CD14-positive monocyte (primary cell): ENCODE measurements at regions not wholly inside any gene's neighbourhood (a gene's known extent, or its start where the extent isn't known, plus 50 kb on each side); places are given as distances from the start of the nearest gene placed in this dataset.
"Not testable (repeated sequence)": the region's sequence is repeated elsewhere in the genome, so short reads cannot be mapped to it uniquely, and the experiment has no call there.

ENCODE experiments used
- DNase-seq, 3 donors: peaks; one replicate each; pipeline ENCODE4 v3.0.0-alpha.2; 2011 to 2022
- H2AFZ ChIP-seq: 2 replicates; pipeline ENCODE4 v1.6.0; 2012; ENCODE audit warnings: mild to moderate bottlenecking, low read depth, low read length, inconsistent platforms; ENCODE audit not compliant: insufficient read depth, poor library complexity, severe bottlenecking
- H3K27ac ChIP-seq, 2 donors: 1 replicate in 1 of 2; 2 replicates in 1 of 2; pipeline ENCODE4 v1.5.1; 2012 to 2013; ENCODE audit warnings: low read length in 2 of 2, control low read depth in 1 of 2, inconsistent platforms in 1 of 2, low read depth in 1 of 2, mild to moderate bottlenecking in 1 of 2
- H3K27me3 ChIP-seq, 2 donors: one replicate each; pipeline versions ENCODE4 v1.6.0 to v1.6.1; 2011 to 2013; ENCODE audit warnings: low read length in 2 of 2; ENCODE audit not compliant: control insufficient read depth in 2 of 2, insufficient read depth in 2 of 2
- H3K36me3 ChIP-seq, 2 donors: replicated peaks in 1 of 2; 1 replicate in 1 of 2; 2 replicates in 1 of 2; pipeline versions ENCODE4 v1.5.1 to v1.6.1; 2012 to 2013; ENCODE audit warnings: low read length in 2 of 2, control low read depth in 1 of 2, inconsistent platforms in 1 of 2, mild to moderate bottlenecking in 1 of 2; ENCODE audit not compliant: insufficient read depth in 2 of 2, control insufficient read depth in 1 of 2
- H3K4me1 ChIP-seq, 2 donors: 1 replicate in 1 of 2; 2 replicates in 1 of 2; pipeline versions ENCODE4 v1.5.1 to v1.6.1; 2012 to 2013; ENCODE audit warnings: low read length in 2 of 2, control low read depth in 1 of 2, inconsistent platforms in 1 of 2, mild to moderate bottlenecking in 1 of 2, moderate library complexity in 1 of 2; ENCODE audit not compliant: insufficient read depth in 2 of 2, control insufficient read depth in 1 of 2
- H3K4me2 ChIP-seq: replicated peaks from 2 replicates; pipeline ENCODE3; 2012; ENCODE audit warnings: low read length, moderate library complexity, mild to moderate bottlenecking; ENCODE audit not compliant: poor library complexity, severe bottlenecking; ENCODE audit errors: extremely low read depth
- H3K4me3 ChIP-seq, 3 experiments: fragments of 200-600 bp in 1 of 3; sonication (generic) in 1 of 3; replicated peaks in 1 of 3; 1 replicate in 2 of 3; 2 replicates in 1 of 3; pipeline ENCODE4 v1.5.1; 2011 to 2013; ENCODE audit warnings: low read length in 3 of 3, mild to moderate bottlenecking in 3 of 3, control low read depth in 2 of 3, low read depth in 2 of 3, inconsistent platforms in 1 of 3, moderate library complexity in 1 of 3
- H3K79me2 ChIP-seq: 2 replicates; pipeline ENCODE4 v1.6.0; 2012; ENCODE audit warnings: mild to moderate bottlenecking, control low read depth, inconsistent platforms, low read length, moderate library complexity; ENCODE audit not compliant: insufficient read depth
- H3K9ac ChIP-seq: 2 replicates; pipeline ENCODE4 v1.6.0; 2017; ENCODE audit warnings: low read length, mild to moderate bottlenecking; ENCODE audit not compliant: insufficient read depth, poor library complexity, severe bottlenecking
- H3K9me3 ChIP-seq, 2 donors: replicated peaks in 1 of 2; 1 replicate in 1 of 2; 2 replicates in 1 of 2; pipeline versions ENCODE4 v1.5.1 to v1.6.1; 2012 to 2013; ENCODE audit warnings: low read length in 2 of 2, control low read depth in 1 of 2; ENCODE audit not compliant: control insufficient read depth in 1 of 2, insufficient read depth in 1 of 2
- H4K20me1 ChIP-seq: 2 replicates; pipeline ENCODE4 v1.6.0; 2012; ENCODE audit warnings: mild to moderate bottlenecking, low read length, control low read depth, moderate library complexity; ENCODE audit not compliant: insufficient read depth
- H3K27ac Mint-ChIP-seq, 7 donors: one replicate each; pipeline ENCODE4 v1.8.0; 2020; ENCODE audit warnings: mild to moderate bottlenecking in 7 of 7, mixed read lengths in 7 of 7, moderate library complexity in 6 of 7, inconsistent platforms in 2 of 7
- H3K27me3 Mint-ChIP-seq, 3 donors: one replicate each; pipeline ENCODE4 v1.8.0; 2021 to 2022; ENCODE audit warnings: low read depth in 3 of 3, mild to moderate bottlenecking in 3 of 3, mixed read lengths in 3 of 3, moderate library complexity in 3 of 3, inconsistent platforms in 1 of 3
- H3K36me3 Mint-ChIP-seq, 2 donors: one replicate each; pipeline ENCODE4 v1.8.0; 2020; ENCODE audit warnings: mixed read lengths in 2 of 2, inconsistent platforms in 1 of 2, mild to moderate bottlenecking in 1 of 2
- H3K4me1 Mint-ChIP-seq: one replicate; pipeline ENCODE4 v1.8.0; 2020; ENCODE audit warnings: mild to moderate bottlenecking, mixed read lengths
- H3K4me3 Mint-ChIP-seq, 2 donors: one replicate each; pipeline ENCODE4 v1.8.0; 2020; ENCODE audit warnings: mild to moderate bottlenecking in 2 of 2, mixed read lengths in 2 of 2, moderate library complexity in 1 of 2
- H3K9me3 Mint-ChIP-seq, 7 donors: one replicate each; pipeline ENCODE4 v1.8.0; 2020 to 2022; ENCODE audit warnings: mixed read lengths in 7 of 7, mild to moderate bottlenecking in 6 of 7, moderate library complexity in 6 of 7, inconsistent platforms in 2 of 7
- WGBS: methylation state at CpG from one replicate; pipeline ENCODE4 v1.1.5; 2013; ENCODE audit warnings: missing lambda C conversion rate; ENCODE audit not compliant: insufficient coverage; 5-methylcytosine and 5-hydroxymethylcytosine counted together
- intact Hi-C, 2 donors: fragments of 100-400 bp; cut with micrococcal nuclease; formaldehyde crosslinking; loops; one replicate each; pipeline versions ENCODE4 v1.15.0 to v1.15.1; 2023
- TF ChIP-seq, protein P1 (sequence below): fragments of 200-600 bp; IDR thresholded peaks from one replicate; pipeline ENCODE4 v1.8.0; 2022; ENCODE audit warnings: antibody characterized with exemption, mild to moderate bottlenecking

DNA sequence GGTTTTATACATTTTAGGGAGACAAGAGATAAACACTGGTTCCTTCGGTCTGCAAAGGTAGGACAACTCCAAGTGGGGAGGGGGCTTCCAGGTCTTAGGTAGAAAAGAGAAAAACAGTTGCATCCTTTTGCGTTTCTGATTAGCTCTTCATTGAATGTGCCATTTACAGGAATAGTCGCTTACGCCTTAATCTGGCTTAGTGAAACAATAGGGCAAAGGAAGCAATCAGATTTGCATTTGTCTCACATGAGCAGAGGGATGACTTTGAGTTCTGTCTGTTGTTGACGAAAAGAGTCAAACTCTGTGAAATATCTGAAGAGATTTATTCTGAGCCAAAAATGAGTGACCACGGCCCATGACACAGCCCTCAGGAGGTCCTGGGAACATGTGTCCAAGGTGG, 166.0 kb upstream of the ATP10A start:
- H3K27me3 Mint-ChIP-seq, result peaks cover 0 to 5% (median 2%) of the 10 kb centered on the region in 3 donors
- Histone ChIP-seq H3K9ac (no peak overlapping the region), H4K20me1 (no peaks in the 10 kb centered on the region), H3K36me3 (no peaks in the 10 kb centered on the region), H3K4me1 (no peaks in the 10 kb centered on the region), H2AFZ (no peak overlapping the region), H3K4me3 (no peak overlapping the region), H3K4me2 (no peak overlapping the region), H3K27ac (no peak overlapping the region), H3K27me3 (no peaks in the 10 kb centered on the region), H3K9me3 (no peaks in the 10 kb centered on the region), H3K79me2 (no peaks in the 10 kb centered on the region)
- no peaks in the 10 kb centered on the region for H3K36me3 Mint-ChIP-seq
- peaks cover 0 to 10% (median 1%) of the 10 kb centered on the region in 7 donors for H3K9me3 Mint-ChIP-seq
- no peak for DNase-seq
- no peaks in the 10 kb centered on the region for H3K4me1 Mint-ChIP-seq
- intact Hi-C loops, result no loop called here
- TF ChIP-seq, protein P1, sequence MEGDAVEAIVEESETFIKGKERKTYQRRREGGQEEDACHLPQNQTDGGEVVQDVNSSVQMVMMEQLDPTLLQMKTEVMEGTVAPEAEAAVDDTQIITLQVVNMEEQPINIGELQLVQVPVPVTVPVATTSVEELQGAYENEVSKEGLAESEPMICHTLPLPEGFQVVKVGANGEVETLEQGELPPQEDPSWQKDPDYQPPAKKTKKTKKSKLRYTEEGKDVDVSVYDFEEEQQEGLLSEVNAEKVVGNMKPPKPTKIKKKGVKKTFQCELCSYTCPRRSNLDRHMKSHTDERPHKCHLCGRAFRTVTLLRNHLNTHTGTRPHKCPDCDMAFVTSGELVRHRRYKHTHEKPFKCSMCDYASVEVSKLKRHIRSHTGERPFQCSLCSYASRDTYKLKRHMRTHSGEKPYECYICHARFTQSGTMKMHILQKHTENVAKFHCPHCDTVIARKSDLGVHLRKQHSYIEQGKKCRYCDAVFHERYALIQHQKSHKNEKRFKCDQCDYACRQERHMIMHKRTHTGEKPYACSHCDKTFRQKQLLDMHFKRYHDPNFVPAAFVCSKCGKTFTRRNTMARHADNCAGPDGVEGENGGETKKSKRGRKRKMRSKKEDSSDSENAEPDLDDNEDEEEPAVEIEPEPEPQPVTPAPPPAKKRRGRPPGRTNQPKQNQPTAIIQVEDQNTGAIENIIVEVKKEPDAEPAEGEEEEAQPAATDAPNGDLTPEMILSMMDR, result no peak
- no peak overlapping the region for H3K27ac Mint-ChIP-seq
- no peak overlapping the region for H3K4me3 Mint-ChIP-seq
- 96% methylated on average over 5 of the region's 6 CpGs for WGBS

DNA sequence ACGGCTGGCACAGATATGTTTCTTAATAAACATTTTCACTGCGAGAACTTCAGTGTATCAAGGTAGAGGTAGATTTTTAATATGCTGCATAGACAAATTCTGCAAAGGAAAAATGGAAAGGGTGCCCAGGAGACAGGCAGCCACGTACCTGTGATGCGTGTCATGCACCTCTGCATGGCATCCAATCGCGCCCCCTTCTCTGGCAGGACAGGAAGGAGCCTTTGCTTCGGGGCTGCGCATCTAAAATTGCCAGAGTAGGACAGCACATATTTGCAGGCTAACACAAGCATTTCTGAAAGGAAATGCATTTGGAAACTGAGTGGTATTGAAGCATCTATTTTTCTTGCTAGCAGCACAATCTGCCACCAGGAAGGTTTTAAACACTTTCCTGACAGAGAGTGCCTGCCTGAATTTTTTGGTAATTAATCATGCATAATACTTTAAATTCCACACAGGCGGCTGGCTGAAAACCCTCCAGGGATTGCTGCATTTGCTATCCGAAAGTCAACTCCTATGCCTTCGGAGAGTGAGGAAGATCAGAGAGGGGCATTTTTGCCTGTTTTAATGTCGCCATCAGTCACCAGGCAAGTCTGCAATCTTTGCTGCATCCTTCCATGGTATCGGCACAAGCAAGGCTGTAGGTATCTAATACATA, 165.1 kb upstream of the ATP10A start:
- Mint-ChIP-seq H3K36me3 (no peaks in the 10 kb centered on the region), H3K27ac (no peak overlapping the region), H3K4me3 (no peak overlapping the region), H3K4me1 (no peaks in the 10 kb centered on the region), H3K9me3 (peaks cover 0 to 10% (median 1%) of the 10 kb centered on the region in 7 donors), H3K27me3 (peaks cover 0 to 5% (median 2%) of the 10 kb centered on the region in 3 donors)
- Histone ChIP-seq H3K9me3 (no peaks in the 10 kb centered on the region), H3K4me1 (no peaks in the 10 kb centered on the region), H3K4me2 (no peak overlapping the region), H3K4me3 (no peak overlapping the region), H4K20me1 (no peaks in the 10 kb centered on the region), H3K27me3 (no peaks in the 10 kb centered on the region), H3K36me3 (no peaks in the 10 kb centered on the region), H3K27ac (no peak overlapping the region), H3K9ac (no peak overlapping the region), H2AFZ (no peak overlapping the region), H3K79me2 (no peaks in the 10 kb centered on the region)
- 96% methylated on average over 7 of the region's 13 CpGs for WGBS
- TF ChIP-seq, protein P1, result no peak
- DNase-seq, result no peak
- intact Hi-C loops, result no loop called here

DNA sequence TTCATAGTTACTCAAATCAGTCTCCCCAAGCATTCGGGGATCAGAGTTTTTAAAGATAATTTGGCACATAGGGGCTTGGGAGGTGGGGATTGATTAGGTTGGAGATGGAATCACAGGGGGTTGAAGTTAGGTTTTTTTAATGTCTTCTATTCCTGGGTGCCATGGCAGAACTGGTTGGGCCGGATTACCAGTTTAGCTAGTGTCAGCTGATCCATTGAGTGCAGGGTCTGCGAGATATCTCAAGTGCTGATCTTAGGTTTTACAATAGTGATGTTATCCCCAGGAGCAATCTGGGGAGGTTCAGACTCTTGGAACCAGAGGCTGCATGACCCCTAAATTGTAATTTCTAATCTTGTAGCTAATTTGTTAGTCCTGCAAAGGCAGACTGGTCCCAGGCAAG, 163.5 kb upstream of the ATP10A start:
- H3K4me2 ChIP-seq, H3K4me3 ChIP-seq, H3K27me3 Mint-ChIP-seq, H2AFZ ChIP-seq, H3K4me1 ChIP-seq, H3K36me3 ChIP-seq, H3K27ac ChIP-seq, intact Hi-C loops, DNase-seq, H3K79me2 ChIP-seq, H3K4me1 Mint-ChIP-seq, H3K27me3 ChIP-seq, H4K20me1 ChIP-seq, H3K27ac Mint-ChIP-seq, H3K4me3 Mint-ChIP-seq, H3K36me3 Mint-ChIP-seq, H3K9ac ChIP-seq, H3K9me3 ChIP-seq, H3K9me3 Mint-ChIP-seq: not testable (repeated sequence)
- WGBS, result 90% methylated on average over 2 of the region's 3 CpGs
